HFF-Myc (cell line): ENCODE measurements at regions not wholly inside any gene's neighbourhood (a gene's known extent, or its start where the extent isn't known, plus 50 kb on each side); places are given as distances from the start of the nearest gene placed in this dataset.

Source experiments
- DNase-seq: peaks from one replicate; pipeline ENCODE4 v3.0.0-alpha.2; 2011; ENCODE audit warnings: low read depth; ENCODE audit errors: extremely low read depth
- H3K4me3 ChIP-seq: replicated peaks from 2 replicates; pipeline ENCODE4 v1.5.1; 2011; ENCODE audit warnings: low read depth, mild to moderate bottlenecking, control low read depth, low read length
- CTCF ChIP-seq: IDR thresholded peaks from 2 replicates; pipeline ENCODE4 v1.5.1; 2012; ENCODE audit warnings: mild to moderate bottlenecking, low read depth, low read length, control low read depth; ENCODE audit errors: missing control alignments

GRCh38 chr18:37659906-37660305 lies 94.3 kb upstream of the CELF4 start:
- no peak overlapping the region for H3K4me3 ChIP-seq
- DNase-seq = no peak
- TF ChIP-seq CTCF = no peak

GRCh38 chr18:37658894-37659293 lies 93.3 kb upstream of the CELF4 start:
- TF ChIP-seq CTCF = no peak
- no peak for DNase-seq

GRCh38 chr18:37657493-37657892 lies 91.9 kb upstream of the CELF4 start:
- DNase-seq = no peak
- H3K4me3 ChIP-seq = no peak overlapping the region
- no peak for TF ChIP-seq CTCF

More at GRCh38 chr18:37658894-37659293, 93.3 kb upstream of the CELF4 start:
- no peak overlapping the region for H3K4me3 ChIP-seq

- TF ChIP-seq CTCF = no peak
- DNase-seq = no peak
Measured at GRCh38 chr18:37654731-37655369, 89.3 kb upstream of the CELF4 start.

GRCh38 chr18:37654034-37654433 lies 88.4 kb upstream of the CELF4 start:
- no peak overlapping the region for H3K4me3 ChIP-seq
- TF ChIP-seq CTCF = no peak
- no peak for DNase-seq

More at GRCh38 chr18:37654731-37655369, 89.3 kb upstream of the CELF4 start:
- H3K4me3 ChIP-seq = no peak overlapping the region

GRCh38 chr18:37653618-37654017 lies 88.0 kb upstream of the CELF4 start:
- no peak overlapping the region for H3K4me3 ChIP-seq
- DNase-seq = no peak
- no peak for TF ChIP-seq CTCF

- H3K4me3 ChIP-seq = no peak overlapping the region
- TF ChIP-seq CTCF = no peak
- no peak for DNase-seq
Measured at GRCh38 chr18:37649930-37650329, 84.3 kb upstream of the CELF4 start.
